Neutrophil (primary cell): ENCODE measurements at regions not wholly inside any gene's neighbourhood (a gene's known extent, or its start where the extent isn't known, plus 50 kb on each side); places are given as distances from the start of the nearest gene placed in this dataset.

Experiments used
- H3K27ac ChIP-seq: fragments of 200-600 bp; sonication (generic); 2 replicates; pipeline ENCODE4 v1.5.1; 2016; ENCODE audit warnings: mild to moderate bottlenecking, moderate library complexity
- H3K27me3 ChIP-seq: fragments of 200-600 bp; sonication (generic); 2 replicates; pipeline ENCODE4 v1.6.0; 2016; ENCODE audit warnings: mild to moderate bottlenecking
- H3K36me3 ChIP-seq: fragments of 200-600 bp; sonication (generic); 2 replicates; pipeline ENCODE4 v1.5.1; 2017
- H3K4me1 ChIP-seq, 2 experiments: fragments of 200-600 bp in 1 of 2; sonication (generic) in 1 of 2; 1 replicate in 1 of 2; 2 replicates in 1 of 2; pipeline versions ENCODE4 v1.5.1 to v1.6.1; 2013 to 2016; ENCODE audit warnings: low read depth in 1 of 2, low read length in 1 of 2, mild to moderate bottlenecking in 1 of 2, moderate library complexity in 1 of 2; ENCODE audit not compliant: control insufficient read depth in 1 of 2, insufficient read depth in 1 of 2
- H3K4me3 ChIP-seq, 2 experiments: fragments of 200-600 bp in 1 of 2; sonication (generic) in 1 of 2; 1 replicate in 1 of 2; 2 replicates in 1 of 2; pipeline ENCODE4 v1.5.1; 2013 to 2016; ENCODE audit warnings: low read depth in 1 of 2, low read length in 1 of 2, mild to moderate bottlenecking in 1 of 2, moderate library complexity in 1 of 2
- H3K9me3 ChIP-seq: fragments of 200-600 bp; sonication (generic); 2 replicates; pipeline ENCODE4 v1.5.1; 2016
- TF ChIP-seq, protein P1 (sequence below): fragments of 200-600 bp; sonication (generic); IDR thresholded peaks from 2 replicates; pipeline ENCODE4 v1.5.1; 2016; ENCODE audit warnings: antibody characterized with exemption

- Histone ChIP-seq H3K9me3 (no peaks in the 10 kb centered on the region), H3K27me3 (no peaks in the 10 kb centered on the region), H3K36me3 (no peaks in the 10 kb centered on the region), H3K27ac (no peak overlapping the region), H3K4me1 (no peaks in the 10 kb centered on the region), H3K4me3 (no peak overlapping the region)
- TF ChIP-seq, protein P1, sequence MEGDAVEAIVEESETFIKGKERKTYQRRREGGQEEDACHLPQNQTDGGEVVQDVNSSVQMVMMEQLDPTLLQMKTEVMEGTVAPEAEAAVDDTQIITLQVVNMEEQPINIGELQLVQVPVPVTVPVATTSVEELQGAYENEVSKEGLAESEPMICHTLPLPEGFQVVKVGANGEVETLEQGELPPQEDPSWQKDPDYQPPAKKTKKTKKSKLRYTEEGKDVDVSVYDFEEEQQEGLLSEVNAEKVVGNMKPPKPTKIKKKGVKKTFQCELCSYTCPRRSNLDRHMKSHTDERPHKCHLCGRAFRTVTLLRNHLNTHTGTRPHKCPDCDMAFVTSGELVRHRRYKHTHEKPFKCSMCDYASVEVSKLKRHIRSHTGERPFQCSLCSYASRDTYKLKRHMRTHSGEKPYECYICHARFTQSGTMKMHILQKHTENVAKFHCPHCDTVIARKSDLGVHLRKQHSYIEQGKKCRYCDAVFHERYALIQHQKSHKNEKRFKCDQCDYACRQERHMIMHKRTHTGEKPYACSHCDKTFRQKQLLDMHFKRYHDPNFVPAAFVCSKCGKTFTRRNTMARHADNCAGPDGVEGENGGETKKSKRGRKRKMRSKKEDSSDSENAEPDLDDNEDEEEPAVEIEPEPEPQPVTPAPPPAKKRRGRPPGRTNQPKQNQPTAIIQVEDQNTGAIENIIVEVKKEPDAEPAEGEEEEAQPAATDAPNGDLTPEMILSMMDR: no peak
These were observed 399.9 kb upstream of the FANCL start for GRCh38 chr2:58641001-58641400.

DNA sequence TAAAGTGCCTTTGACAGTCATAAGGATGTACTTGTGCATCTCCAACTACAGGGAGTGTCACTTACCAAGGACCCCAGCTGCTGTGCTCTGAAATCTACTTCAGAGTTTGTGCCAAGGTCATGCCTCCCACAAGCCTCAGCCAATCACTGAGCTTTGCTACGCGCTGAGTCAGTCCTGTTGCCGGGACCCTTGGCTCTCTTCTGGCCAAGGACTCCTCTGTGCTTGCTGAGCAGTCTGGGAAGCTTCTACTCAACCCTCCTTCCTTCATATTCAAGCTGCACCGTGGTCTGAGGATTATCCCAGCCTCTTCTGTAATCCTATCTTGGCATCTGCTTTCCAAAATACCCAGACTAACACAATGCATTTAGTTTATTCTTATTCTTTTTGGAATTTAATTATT lies 398.9 kb upstream of the FANCL start:
- Histone ChIP-seq H3K4me3 (no peak overlapping the region), H3K36me3 (no peaks in the 10 kb centered on the region), H3K27me3 (no peaks in the 10 kb centered on the region), H3K4me1 (no peaks in the 10 kb centered on the region), H3K9me3 (no peaks in the 10 kb centered on the region), H3K27ac (no peak overlapping the region)
- TF ChIP-seq, protein P1: no peak

DNA sequence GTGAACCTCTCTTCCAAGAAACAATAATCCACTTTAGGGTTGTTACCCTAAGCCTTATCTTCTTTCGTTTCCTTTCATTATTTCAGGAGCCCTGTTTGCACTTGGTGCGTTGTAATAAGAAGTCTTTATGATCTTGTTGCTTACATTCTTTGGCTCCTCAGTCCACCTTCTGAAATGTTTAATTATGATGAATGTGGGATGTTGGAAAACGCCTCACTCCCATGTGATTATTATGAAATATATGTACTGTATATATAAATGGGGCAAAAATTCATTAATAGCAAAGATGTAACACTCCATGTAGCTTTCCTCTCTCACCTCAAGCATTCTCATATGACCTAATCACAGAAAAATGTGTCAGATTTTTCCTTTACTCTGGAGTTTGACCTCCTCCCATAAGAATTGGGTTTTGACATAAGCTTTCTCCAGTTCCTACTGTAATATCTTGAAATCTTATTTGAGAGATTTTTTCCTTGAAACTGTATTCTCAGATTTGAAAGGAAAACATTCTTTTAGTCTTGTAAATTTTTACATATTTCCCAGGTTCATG lies 397.2 kb upstream of the FANCL start:
- Histone ChIP-seq H3K4me3 (no peak overlapping the region), H3K9me3 (no peaks in the 10 kb centered on the region), H3K27ac (no peak overlapping the region), H3K4me1 (no peaks in the 10 kb centered on the region), H3K27me3 (no peaks in the 10 kb centered on the region), H3K36me3 (no peaks in the 10 kb centered on the region)
- TF ChIP-seq, protein P1: no peak

- no peaks in the 10 kb centered on the region for H3K36me3 ChIP-seq
- no peak overlapping the region for H3K4me3 ChIP-seq
- no peaks in the 10 kb centered on the region for H3K27me3 ChIP-seq
- TF ChIP-seq, protein P1: no peak
- no peaks in the 10 kb centered on the region for H3K9me3 ChIP-seq
- H3K4me1 ChIP-seq: no peaks in the 10 kb centered on the region
- no peak overlapping the region for H3K27ac ChIP-seq
These were observed 395.7 kb upstream of the FANCL start for GRCh38 chr2:58636872-58637271.

- Histone ChIP-seq H3K4me1 (no peaks in the 10 kb centered on the region), H3K27ac (no peak overlapping the region), H3K27me3 (no peaks in the 10 kb centered on the region), H3K9me3 (no peaks in the 10 kb centered on the region), H3K4me3 (no peak overlapping the region), H3K36me3 (no peaks in the 10 kb centered on the region)
- TF ChIP-seq, protein P1: no peak
These were observed 394.8 kb upstream of the FANCL start for GRCh38 chr2:58635801-58636375.
